Right renal pelvis (tissue), 4 donors: ENCODE measurements at regions not wholly inside any gene's neighbourhood (a gene's known extent, or its start where the extent isn't known, plus 50 kb on each side); places are given as distances from the start of the nearest gene placed in this dataset.

Experiments used
- DNase-seq, 4 donors: peaks; one replicate each; pipeline ENCODE4 v3.0.0-alpha.2; 2013; ENCODE audit warnings: low read depth in 4 of 4, low spot score in 3 of 4, missing footprints in 1 of 4

DNA sequence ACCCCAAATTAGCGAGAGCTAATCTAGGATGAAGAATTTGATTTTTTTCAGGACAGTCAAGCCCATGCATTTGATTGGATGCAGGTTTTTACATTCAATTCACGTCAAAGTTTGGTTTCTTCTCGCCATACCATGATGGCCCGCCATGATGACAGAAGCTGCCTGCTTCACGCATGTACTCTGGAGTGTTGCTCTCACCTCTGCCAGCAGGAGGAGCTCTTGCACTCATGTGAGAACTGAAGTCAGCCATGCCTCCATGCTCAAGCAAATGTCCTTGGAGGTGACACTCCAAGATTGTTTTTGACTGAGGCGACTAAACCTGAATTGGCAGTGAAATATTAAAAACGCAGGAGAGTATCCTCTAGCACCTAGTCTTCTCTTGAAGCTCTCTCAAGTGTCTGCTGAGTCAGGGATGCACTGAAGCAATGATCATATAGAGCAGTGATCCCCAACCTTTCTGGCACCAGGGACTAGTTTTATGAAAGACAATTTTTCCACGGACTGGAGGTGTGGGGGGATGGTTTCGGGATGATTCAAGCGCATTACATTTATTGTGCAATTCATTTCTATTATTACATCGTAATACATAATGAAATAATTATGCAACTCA lies 120.9 kb downstream of the SAMMSON start:
- DNase-seq = peak in 1 of 4 donors; percentile 20

DNA sequence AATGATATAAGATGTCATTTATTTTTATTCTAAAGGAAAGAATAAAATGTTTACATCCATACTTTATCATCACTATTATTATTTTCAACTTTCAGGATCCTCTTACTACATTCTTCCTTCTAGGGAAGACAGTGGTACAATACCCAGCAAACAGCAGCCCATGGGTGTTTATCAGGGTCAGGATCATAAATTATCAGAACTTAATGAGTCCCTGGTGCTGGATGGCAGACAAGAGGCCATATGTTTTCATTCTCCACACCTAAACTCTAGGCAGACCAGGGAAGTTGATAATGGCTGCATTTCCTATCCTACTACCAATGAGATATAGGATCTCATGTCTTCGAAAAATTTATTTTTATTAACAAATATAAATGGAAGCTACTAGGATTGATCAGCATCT lies 127.7 kb downstream of the SAMMSON start:
- DNase-seq = no peak

DNA sequence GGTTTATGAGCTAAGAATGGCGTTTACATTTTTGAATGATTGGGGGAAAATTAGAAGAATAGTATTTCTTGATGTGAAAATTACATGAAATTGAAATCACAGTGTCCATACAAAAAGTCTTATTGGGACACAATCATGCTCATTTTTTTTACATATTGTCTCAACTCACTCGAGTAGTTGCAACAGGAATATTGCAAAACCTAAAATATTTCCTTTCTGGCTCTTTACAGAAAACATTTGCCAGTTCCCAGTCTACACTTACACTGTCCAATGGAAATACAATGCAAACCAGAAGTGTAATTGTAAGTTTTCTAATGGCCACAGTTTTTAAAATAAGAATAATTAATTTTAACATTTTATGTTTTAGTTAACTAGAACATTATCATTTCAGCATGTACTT lies 137.8 kb downstream of the SAMMSON start:
- no peak for DNase-seq

DNA sequence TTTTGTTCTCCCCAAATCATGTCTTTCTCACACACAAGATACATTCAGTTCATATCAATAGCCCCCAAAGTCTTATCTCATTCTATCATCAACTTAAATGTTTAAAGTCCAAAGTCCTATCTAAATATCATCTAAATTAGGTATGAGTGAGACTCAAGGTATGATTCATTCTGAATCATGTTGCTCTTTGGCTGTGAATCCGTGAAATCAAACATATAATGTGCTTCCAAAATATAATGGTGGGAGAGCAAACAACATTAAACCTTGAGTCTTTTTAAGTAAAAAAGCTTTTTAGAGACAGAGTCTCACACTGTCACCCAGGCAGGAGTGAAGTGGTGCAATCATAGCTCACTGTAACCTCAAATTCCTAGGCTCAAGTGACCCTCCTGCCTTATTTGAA lies 139.1 kb downstream of the SAMMSON start:
- no peak for DNase-seq
